Kidney capillary endothelial cell (primary cell): ENCODE measurements at regions not wholly inside any gene's neighbourhood (a gene's known extent, or its start where the extent isn't known, plus 50 kb on each side); places are given as distances from the start of the nearest gene placed in this dataset.
"Not testable (repeated sequence)": the region's sequence is repeated elsewhere in the genome, so short reads cannot be mapped to it uniquely, and the experiment has no call there.

ENCODE experiments used
- DNase-seq: peaks from one replicate; pipeline ENCODE4 v3.0.0-alpha.2; 2018; ENCODE audit warnings: low spot score

DNA sequence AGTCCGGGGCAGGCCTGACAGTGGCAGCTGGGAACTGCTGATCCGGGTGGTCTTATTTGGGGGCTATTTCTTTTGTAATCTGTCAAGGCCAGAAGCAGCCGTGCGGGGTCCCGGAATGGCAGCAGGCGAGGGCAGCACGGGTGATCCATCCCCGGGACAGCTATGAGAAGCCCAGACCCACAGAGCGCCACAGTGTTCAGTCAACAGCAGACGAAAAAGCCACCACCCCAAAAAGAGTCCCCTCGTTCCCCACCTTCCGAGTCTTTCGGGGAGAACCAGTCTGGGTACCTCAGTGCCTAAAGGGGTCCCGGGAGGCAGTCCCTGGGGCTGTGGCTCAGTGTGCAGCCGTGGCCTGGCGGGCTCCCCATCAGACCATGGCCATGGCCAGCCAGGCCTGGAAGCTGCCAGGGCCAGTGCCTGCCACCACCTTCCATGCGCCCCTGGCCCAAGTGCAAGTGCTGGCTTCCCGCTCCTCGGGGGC, 125.1 kb upstream of the KCTD7 start:
- no peak for DNase-seq

DNA sequence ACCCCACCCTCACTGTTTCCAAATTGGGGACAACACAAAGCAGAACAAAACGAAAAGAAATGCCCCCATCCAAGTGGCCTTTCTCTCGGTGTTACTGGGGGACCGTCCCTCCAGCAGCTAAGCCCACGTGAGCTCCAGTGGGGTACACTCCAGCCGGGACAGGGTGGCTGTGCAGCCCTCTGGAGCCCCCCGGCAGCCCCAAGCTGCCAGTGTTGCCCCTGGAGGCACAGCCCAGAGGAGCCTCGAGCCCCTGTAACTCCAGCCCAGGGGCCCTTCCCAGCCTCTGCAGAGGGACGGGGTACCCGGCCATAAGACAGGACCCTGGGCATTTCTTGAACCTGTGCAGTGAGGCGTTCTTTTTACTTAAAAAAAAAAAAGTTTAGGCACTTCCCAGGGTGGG, 124.5 kb upstream of the KCTD7 start:
- no peak for DNase-seq

DNA sequence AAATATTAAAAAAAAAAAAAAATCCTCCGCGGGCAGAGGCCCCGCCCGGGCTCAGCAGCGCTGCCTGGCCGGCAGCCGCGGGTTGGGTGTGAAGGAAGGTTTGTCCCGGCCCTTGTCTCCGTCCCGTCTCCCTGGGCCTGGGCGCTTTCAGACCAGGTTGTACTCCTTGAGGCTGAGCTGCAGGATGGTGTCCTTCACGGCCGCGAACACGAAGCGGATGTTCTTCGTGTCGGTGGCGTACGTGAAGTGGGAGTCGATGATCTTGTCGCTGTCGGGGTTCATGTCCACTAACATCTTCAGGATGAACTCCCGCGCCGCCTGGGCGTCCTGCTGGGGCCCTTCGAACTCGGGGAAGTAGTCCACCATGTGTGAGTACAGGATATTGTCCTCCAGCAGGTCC, 123.7 kb upstream of the KCTD7 start:
- no peak for DNase-seq

DNA sequence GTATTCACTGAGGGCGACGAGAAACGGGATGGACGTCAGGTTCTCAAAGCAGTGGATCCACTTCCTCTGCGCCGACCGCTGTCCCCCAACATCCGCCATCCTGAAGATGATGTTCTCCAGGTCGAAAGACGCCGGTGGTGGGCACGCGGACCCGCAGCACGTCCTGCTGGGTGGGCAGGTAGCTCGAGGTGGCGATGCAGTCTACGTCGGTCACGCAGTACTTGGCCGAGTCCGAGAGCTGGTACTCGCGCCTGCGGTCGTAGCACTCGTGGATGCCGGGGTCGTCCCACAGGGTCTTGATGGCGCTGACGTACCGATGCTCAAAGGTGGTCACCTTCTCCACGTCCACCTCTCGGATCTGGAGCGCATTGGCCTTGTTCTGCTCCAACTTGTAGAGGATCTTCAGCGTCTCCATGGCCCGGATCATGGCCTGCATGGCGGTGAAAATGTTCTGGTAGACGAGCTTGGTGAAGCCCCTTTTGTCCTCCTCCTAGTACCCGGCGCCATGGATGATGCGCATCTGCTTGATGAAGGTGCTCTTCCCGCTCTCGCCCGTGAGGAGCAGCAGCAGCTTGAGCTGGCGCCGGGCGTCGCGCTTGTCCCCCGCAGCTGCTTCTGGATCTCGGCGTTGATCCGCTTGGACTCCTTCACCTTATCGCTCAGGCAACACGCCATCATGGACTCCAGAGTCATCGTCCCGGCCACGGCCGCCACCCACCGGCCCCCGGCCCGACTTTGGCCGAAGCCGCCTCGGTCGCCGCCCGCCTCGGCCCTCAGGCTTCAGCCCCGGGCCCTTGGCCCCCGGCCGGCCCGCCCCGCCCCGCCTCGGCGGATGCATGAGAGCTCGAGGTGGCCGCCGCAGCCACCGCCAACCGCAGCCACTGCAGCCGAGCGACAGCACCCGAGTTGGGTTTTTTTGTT, 122.9 kb upstream of the KCTD7 start:
- no peak for DNase-seq

DNA sequence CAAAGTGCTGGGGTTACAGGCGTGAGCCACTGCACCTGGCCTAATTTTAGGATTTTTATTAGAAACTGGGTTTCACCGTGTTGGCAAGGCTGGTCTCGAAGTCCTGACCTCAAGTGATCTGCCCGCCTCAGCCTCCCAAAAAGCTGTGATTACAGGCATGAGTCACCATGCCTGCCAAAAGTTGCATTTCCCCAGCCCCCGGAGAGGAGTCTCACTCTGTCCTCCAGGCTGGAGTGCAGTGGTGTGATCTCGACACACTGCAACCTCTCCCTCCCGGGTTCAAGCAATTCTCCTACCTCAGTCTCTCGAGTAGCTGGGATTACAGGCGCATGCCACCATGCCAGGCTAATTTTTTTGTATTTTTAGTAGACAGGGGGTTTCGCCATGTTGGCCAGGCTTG, 122.0 kb upstream of the KCTD7 start:
- not testable (repeated sequence) for DNase-seq

DNA sequence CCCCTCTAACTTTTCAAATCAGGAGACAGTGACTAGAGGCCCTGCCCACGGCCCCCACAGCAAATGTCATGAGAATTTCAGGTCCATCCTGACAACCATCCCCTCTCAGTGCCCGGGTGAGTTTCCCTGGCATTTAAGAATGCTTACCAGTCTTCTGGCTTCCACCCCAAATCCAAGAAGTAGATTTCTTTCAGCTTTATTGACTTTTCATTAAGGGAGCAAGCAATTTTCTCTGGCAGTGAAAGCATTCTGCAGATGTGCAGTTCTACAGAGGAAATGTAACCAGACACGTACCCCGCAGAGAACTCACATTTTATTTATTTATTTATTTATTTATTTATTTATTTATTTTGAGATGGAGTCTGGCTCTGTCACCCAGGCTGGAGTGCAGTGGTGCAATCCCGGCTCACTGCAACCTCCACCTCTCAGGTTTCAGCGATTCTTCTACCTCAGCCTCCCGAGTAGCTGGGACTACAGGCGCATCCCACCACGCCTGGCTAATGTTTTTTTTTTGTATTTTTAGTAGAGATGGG, 120.9 kb upstream of the KCTD7 start:
- no peak for DNase-seq

DNA sequence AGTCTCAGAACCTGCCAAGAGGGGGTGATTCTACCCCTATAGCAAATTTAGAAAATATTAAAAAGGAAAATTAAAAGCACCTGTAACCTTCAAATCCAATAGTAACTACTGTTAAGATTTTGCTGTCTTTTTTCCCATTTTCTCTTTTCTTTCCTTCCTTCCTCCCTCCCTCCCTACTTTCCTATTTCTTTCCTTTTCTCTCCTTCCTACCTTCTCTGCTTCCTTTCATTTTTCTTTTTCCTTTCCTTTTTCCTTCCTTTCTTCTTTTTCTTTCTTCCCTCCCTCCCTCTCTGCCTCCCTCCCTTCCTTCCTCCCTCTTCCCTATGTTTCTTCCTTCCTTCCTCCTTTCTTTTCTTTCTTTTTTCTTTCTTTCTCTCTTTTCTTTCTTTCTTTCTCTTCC, 120.2 kb upstream of the KCTD7 start:
- DNase-seq = no peak

DNA sequence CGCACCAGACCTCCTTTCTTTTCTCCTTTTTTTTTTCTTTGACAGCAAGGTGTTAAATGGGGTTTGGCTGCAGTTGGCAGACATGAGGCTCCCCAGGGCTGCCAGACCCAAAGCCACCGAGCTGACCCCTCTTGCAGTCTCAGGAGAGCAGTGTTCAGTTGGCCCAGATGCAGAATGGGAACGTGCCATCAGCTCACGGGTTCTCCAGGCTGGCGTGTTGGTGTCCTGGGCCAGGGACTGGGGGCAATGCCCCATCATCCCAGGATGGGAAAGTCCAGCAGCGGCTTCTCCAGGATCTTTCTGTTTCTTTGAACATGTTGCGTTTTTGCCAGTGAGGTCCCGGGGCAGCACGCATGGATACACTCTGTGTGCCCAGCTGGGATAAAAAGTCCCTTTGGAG, 114.6 kb upstream of the KCTD7 start:
- no peak for DNase-seq

DNA sequence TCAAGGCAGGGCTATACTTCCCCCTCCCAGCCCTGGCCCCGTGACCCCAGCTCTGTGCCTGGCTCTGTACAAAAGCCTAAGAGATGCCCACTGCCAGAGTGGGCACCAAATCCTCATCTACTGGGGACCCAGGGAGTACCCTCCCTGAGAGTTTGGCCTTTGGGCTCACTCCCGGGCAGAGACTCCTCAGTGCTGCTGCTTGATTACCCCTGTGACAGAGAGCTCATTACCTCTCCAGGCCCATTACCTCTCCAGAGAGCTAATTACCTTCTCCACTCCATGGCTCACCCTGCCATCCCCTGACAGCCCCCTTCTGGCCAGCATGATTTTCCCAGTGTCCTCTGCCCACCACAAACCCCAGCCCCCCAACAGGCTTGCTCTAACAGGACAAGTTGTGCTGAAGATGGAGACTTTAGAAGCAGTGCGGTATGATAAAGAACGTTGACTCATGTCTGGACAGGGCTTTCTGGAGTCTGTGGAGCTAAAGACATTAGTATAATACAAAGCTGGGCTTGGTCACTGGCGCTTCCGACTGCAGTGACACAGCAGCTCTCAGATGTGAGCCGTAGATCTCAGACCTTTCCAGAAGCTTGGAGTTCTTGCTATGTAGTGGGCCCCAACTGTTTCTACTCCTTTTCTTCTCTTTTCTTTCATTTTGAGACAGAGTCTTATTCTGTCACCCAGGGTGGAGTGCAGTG, 111.3 kb upstream of the KCTD7 start:
- no peak for DNase-seq

DNA sequence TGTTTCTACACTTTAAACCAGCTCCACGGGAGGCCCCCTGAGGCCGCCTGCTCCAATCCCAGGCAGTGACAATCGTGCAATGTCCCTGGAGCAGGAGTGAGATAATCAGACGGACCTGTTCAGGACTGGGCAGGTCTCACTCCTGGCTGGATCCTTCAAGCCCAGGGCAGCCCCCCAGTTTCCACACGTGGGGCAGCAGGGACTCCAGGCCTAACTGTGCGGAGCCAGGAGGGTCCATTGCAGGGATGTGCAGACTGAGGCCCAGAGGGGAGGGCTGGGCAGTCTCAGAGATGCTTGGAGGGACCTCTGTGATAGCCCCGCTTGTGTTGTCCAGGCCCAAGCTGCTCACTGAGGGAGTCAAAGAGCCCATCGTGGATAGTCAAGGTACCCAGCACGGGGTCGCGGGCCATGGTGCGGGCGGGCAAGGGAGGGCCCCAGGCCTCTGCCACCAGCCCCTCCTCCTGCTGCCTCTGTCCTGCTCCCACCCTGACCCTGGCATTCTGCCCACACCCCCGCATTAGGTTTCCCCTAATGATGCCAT, 110.5 kb upstream of the KCTD7 start:
- no peak for DNase-seq

DNA sequence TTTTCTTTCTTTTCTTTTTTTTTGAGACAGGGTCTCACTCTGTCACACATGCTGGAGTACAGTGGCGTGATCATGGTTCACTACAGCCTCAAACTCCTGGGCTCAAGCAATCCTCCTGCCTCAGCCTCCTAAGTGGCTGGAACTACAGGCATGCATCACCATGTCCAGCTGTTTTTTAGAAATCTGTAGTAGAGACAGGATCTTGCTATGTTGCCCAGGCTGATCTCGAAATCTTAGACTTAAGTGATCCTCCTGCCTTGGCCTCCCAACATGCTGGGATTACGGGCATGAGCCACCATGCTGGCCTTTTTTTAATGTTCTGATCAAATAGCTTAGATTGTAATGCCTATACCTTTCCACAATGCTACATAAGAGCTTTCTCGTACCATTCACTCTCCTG, 107.0 kb upstream of the KCTD7 start:
- DNase-seq = no peak

DNA sequence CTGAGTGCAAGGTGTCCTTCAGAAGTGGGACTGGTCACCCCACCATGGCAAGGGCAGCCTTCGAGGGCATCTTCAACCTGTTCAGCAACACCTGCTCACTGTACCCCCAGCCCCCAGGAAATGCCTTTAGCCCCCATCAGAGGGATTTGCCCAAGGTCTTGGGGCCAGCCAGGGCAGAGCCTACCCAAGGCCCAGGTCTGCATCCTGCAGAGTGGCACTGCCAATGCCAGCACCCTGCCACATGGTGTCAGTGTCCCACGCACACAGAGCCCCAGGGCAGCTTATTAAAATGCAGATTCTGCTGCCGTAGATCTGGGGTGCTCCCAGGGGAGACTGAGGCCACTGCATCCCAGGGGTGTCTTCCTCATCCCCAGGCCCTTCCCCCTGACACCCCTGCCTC, 106.2 kb upstream of the KCTD7 start:
- no peak for DNase-seq

DNA sequence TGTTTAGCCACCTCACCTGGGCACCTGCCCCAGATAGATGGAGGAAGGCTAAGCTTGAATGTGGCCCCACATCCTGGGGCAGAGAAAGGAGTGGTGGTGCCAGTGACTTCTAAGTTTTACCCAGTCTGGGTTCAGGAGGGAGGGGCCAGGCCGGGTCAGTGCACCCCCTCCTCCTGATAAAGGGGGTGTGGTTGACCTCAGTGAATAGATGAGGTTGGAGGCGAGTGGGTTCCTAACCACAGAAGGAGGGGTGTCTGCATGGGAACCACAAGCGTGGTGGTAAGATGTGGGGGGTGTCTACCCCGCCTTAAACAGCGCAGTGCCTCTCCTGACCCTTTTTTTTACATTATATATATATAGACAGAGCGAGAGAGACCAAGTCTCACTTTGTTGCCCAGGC, 105.3 kb upstream of the KCTD7 start:
- DNase-seq = no peak

DNA sequence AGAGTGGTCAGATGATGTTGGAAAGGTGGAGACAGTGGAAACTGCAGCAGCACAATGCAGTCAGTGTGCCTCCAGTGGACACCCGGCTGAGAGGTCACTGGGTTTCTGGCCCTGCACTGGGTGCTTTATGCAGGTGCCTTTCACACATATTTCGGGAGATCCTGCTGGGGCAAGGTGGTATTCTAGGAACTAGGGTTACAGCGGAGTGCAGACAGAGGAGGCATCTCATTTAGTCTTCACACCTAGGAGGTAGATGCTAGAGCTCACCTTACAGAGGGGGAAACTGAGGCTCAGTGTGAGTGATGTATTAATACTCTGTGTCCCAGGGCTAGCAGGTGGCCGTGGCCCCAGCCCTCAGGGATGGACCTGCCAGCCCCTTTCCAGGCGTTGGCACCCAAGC, 103.9 kb upstream of the KCTD7 start:
- DNase-seq = no peak

DNA sequence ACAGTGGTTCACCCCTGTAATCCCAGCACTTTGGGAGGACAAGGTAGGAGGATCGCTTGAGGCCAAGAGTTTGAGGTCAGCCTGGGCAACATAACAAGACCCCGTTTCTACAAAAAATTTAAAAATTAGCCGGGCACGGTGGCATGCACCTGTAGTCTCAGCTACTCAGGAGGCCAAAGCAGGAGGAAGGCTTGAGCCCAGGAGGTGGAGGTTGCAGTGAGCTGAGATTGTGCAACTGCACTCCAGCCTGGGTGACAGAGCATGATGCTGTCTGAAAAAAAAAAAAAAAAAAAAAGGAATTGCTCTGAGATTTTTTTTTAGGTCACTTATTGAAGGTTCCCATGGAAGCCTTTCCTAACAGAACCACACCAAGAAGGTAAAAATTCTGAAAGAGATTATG, 101.9 kb upstream of the KCTD7 start:
- DNase-seq = not testable (repeated sequence)

DNA sequence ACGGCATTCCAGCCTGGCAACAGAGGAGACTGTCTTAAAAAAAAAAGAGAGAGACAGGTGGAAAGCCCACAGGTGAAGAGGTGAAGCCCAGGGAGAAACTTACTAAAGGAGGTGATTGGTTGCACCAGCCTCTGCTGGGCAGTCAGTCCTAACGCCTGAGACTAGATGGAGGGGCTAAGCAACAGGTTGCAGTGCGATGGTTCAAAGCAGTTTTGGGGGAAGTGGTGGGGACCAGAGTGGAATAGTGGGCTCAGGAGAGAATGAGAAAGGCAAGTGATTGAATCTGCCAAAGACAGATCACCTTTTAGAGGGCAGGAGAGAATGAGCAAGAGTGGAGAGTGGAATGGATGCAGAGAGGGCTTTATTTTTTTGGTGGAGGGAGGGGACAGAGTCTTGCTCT, 100.0 kb upstream of the KCTD7 start:
- DNase-seq = no peak

DNA sequence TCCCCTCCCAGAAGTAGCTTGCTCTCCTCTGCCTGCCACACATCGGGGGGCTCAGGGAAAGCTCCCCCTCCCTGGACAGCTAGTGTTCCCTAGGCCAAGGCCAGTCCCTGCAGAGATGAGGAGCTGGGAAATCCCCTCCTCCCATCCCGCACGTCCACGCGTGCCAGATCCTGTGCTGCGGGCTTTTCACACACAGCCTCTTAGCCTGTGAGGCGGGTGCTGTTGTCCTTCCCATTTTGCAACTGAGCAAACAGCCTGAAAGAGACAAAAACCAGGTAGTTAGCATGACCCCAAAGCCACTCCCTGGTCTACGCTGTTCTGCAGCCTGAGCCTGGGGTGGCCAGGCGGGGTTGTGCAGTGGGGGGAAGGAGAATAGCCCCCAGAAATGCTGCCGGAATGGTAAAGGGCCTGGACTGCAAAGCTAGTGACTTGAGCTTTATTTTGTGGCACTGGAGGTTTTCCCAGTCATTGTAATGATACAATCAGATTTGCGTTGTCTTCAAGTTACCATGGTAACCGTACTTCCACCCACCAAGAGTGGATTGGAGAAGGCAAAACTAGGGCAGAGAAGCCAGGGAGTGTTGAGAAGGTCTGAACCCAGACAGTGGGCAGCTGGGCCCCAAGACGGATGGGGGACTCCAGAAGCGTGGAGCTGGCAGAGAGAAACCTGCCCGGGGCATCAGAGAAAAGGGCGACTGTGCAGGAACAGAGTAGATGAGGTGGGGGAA, 98.6 kb upstream of the KCTD7 start:
- no peak for DNase-seq

DNA sequence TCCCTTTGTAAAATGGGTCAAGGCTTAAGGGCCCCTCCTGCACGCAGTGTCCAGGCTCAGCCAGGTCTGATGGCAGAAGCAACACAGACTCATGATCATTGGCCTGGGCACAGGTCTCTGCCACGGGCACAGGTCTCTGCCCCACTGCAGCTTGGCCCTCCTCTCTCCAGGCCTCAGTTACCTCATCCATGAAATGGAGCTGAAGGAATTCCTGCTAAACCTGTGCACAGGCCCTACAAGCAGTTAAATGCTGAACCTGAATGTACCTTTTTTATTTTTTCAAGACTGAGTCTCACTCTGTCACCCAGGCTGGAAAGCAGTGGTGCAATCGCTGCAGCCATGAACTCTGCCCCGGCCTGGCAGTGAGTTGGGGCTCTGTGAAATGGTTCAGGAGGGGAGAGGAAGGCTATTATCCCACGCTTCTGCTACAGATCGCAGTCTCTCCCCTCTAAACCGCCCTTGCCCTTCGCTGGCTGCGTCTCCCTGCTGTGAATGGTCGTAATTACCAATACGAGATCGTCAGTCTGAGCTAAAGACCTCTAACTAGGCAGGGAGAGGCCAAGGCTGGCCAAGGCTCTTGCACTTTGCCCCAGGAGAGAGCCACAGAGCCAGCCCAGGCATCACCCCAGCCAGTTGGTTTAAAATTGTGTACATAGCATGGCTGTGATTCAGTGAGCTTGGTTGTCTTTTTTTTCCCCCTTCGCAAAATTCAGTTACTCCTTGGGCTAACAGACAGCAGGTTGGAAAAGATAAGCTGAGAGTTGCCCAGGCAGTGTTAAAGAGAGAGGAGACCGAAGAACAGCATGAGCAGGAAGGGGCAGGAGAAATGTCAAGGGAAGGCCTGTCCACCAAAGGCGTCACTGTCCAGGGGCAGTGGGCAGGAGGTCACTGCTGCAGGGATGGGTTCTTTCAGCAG, 93.0 kb upstream of the KCTD7 start:
- DNase-seq = no peak

DNA sequence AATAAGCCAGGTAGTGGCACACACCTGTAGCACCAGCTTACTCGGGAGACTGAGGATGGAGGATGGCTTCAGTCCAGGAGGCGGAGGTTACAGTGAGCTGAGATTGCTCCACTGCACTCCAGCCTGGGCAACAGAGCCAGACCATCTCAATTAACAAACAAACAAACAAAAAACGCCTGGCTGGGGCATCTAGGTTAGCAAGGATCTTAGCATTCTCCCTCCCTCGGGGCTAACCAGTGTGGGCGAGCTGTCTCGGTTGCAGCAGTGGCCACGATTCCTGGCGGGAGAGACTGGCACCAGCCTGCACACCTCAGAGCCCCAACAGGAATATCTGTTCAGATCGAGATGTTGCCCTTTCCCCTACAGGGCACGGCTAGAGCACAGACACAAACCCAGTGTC, 91.3 kb upstream of the KCTD7 start:
- no peak for DNase-seq

DNA sequence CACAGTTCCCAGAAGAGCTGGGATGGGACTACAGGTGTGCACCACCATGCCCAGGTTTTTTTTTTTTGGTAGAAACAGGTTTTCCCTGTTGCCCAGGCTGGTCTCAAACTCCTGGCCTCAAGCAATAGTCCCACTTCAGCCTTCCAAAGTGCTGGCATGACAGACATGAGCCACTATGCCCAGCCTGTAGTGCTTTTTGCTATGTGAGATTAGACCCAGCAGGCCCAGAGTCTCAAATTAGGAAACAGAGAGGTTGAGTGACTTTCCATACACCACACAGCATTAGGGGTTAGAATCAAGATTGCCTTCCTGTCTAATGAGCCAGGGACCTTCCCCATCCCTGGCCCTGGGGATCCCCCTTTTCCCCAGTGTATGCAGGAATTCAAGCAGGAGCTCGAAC, 90.8 kb upstream of the KCTD7 start:
- DNase-seq = no peak

DNA sequence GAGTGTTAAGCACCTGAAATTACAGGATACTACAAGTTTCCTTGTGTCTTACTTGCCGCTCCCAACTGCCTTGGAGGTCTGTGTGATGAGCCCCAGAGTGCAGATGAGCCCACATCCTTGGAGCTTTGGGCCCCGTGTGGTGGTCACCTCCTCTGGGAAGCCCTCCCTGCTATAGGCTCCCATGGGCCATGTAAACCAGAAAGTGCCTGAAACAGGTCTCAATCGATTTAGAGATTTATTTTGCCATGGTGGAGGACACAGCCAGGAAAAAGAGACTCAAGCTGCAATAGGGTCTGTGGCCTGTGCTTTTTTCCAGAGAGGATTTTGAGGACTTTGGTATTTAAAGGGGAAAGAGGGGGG, 89.4 kb upstream of the KCTD7 start:
- no peak for DNase-seq
